Stimulated activated naive B cell treated with anti-CD40 and anti-IgM and Interleukin-4, amounts not matched to agents 10 μg/mL and 1 μg/mL and 100 μg/mL, for 72 hours (primary cell): ENCODE measurements at regions not wholly inside any gene's neighbourhood (a gene's known extent, or its start where the extent isn't known, plus 50 kb on each side); places are given as distances from the start of the nearest gene placed in this dataset.

ENCODE experiments used
- ATAC-seq, 2 donors: fragments of 150-1000 bp; cut with Tn5 transposase; replicated peaks; 2 replicates each; pipeline ENCODE4 v1.10.0; 2021; ENCODE audit warnings: moderate library complexity in 1 of 2
- DNase-seq: peaks from one replicate; pipeline ENCODE4 v3.0.0; 2021
- H3K27ac Mint-ChIP-seq: one replicate; pipeline ENCODE4 v1.8.0; 2022; ENCODE audit warnings: mild to moderate bottlenecking, mixed read lengths
- H3K27me3 Mint-ChIP-seq, 2 donors: one replicate each; pipeline ENCODE4 v1.8.0; 2022; ENCODE audit warnings: mixed read lengths in 2 of 2
- H3K36me3 Mint-ChIP-seq, 2 donors: one replicate each; pipeline ENCODE4 v1.8.0; 2022; ENCODE audit warnings: mixed read lengths in 2 of 2, mild to moderate bottlenecking in 1 of 2
- H3K4me1 Mint-ChIP-seq, 2 donors: one replicate each; pipeline ENCODE4 v1.8.0; 2022; ENCODE audit warnings: mixed read lengths in 2 of 2, mild to moderate bottlenecking in 1 of 2
- H3K4me3 Mint-ChIP-seq, 2 donors: one replicate each; pipeline ENCODE4 v1.8.0; 2022; ENCODE audit warnings: mild to moderate bottlenecking in 2 of 2, mixed read lengths in 2 of 2, moderate library complexity in 1 of 2
- H3K9me3 Mint-ChIP-seq, 2 donors: one replicate each; pipeline ENCODE4 v1.8.0; 2022; ENCODE audit warnings: mixed read lengths in 2 of 2, mild to moderate bottlenecking in 1 of 2

DNA sequence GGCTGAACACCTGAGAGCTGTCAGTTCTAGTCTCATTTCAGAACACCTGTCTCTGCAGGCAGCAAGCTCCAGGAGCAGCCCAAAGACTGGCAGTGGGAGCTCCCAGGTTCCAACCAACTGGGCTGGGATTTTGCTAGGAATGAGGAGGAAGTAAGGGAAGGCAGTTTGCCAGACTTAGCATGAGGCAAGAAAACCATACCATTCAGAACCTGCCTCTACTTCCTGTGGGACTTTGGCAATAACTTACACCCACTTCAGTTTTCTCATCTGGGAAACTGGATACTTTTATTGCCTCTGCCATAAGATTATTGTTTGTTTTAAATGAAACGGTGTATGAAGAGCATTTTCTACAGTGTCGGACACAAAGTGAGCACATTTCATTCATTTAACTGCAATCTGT is 363.7 kb upstream of the ISX start:
- Mint-ChIP-seq H3K9me3 (no peaks in the 10 kb centered on the region), H3K4me3 (no peak overlapping the region), H3K27ac (no peak overlapping the region), H3K36me3 (no peaks in the 10 kb centered on the region), H3K4me1 (no peaks in the 10 kb centered on the region), H3K27me3 (peaks cover 4 to 14% of the 10 kb centered on the region in 2 donors)
- ATAC-seq (no peak), DNase-seq (no peak)

DNA sequence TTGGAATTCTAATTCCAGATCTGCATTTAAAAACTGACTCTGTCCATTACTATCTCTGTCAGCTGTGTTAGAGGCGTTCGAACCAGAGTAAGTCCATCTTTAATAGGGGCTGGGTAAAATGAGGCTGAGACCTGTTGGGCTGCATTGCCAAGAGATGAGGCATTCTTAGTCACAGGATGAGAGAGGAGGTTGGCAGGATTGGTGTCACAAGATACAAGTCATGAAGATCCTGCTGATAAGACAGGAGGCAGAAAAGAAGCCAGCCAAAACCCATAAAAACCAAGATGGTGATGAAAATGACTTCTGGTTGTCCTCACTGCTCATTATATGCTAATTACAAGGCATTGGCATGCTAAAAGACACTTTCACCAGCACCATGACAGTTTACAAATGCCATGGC is 356.3 kb upstream of the ISX start:
- H3K4me1 Mint-ChIP-seq, result no peaks in the 10 kb centered on the region
- H3K4me3 Mint-ChIP-seq, result no peak overlapping the region
- H3K27ac Mint-ChIP-seq, result no peak overlapping the region
- H3K36me3 Mint-ChIP-seq, result no peaks in the 10 kb centered on the region
- H3K9me3 Mint-ChIP-seq, result peaks cover 0 to 7% of the 10 kb centered on the region in 2 donors
- H3K27me3 Mint-ChIP-seq, result no peaks in the 10 kb centered on the region
- ATAC-seq (no peak), DNase-seq (no peak)

DNA sequence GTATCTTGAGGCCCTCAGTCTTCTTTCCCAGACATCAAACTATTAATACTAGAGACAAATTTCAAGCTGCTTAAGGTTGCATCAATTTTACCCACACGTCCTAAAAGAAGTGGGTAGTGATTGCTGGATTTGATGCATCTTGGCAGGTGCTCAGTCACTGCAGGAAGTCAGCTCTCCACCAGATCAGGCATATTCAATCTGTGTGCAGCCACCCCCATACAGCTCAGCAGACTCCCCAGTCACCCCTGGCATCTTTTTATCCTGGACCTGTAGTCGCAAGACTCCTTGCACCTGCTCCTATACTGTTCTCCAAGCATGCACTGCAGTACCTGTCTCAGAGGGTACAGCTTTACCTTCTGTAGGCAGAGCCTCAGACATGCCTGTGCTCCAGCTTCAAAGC is 343.1 kb upstream of the ISX start:
- no peaks in the 10 kb centered on the region for H3K36me3 Mint-ChIP-seq

DNA sequence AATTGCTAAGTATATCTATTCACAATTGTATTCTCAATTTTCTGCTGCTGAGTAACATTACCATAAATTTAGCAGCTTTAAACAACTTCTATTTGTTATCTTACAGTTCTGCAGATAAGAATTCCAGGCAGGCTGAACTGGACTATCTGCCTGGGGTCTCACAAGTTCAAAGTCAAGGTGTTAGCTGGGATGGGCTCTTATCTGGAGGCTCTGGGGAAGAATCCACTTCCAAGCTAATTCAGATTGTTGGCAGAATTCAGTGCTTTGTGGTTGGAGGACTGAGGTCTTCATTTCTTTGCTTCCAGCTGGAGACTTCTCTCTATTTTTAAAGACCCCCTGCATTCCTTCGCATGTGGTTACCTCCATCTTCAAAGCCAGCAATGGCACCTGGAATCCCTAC is 329.9 kb upstream of the ISX start:
- no peak for ATAC-seq
- H3K27me3 Mint-ChIP-seq, result no peaks in the 10 kb centered on the region
- H3K36me3 Mint-ChIP-seq, result no peaks in the 10 kb centered on the region
- H3K27ac Mint-ChIP-seq, result no peak overlapping the region
- H3K4me3 Mint-ChIP-seq, result no peak overlapping the region
- no peaks in the 10 kb centered on the region for H3K4me1 Mint-ChIP-seq
- no peak for DNase-seq
- H3K9me3 Mint-ChIP-seq, result peaks cover 4 to 7% of the 10 kb centered on the region in 2 donors

More for the DNA sequence above, 343.1 kb upstream of the ISX start:
- peaks cover 9 to 12% of the 10 kb centered on the region in 2 donors for H3K27me3 Mint-ChIP-seq
- no peak overlapping the region for H3K27ac Mint-ChIP-seq
- DNase-seq (no peak), ATAC-seq (no peak)
- H3K9me3 Mint-ChIP-seq, result peaks cover 11 to 20% of the 10 kb centered on the region in 2 donors
- H3K4me3 Mint-ChIP-seq, result no peak overlapping the region
- H3K4me1 Mint-ChIP-seq, result no peaks in the 10 kb centered on the region

DNA sequence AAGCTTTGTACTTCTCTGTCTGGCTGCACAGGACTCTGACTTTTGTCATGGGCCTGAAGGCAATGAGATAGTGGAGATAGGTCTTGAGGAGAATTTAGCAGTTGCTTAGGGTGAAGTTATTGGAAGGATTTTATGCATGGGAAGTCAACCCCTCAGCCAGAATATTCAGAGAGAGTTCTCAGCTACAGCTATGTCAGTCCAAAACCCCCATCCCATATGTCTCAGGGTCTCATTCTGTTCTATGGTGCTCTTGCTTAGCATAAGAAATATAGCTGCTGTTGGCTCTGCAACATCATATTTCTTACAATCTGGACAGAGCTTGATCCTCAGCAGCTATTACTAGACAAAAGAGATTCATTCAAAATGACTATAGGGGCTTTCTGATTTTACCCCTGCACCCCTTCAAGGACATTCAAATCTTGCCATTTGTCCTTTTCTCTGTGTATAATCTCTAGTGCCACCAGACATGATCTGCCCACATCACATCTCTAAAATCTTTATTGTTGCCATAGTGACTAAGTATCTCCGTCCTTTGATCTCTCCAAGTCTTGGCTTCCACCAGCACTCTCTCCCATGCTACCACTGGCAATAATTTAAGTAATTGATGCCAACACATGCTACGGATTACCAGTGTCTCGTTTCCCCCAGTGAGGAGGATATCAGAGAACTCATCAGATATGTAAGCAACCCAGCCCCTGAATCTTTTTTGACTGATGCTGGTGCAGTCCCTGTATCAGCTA is 327.1 kb upstream of the ISX start:
- no peak for ATAC-seq
- Mint-ChIP-seq H3K4me3 (no peak overlapping the region), H3K36me3 (no peaks in the 10 kb centered on the region), H3K9me3 (peaks cover 3 to 6% of the 10 kb centered on the region in 2 donors), H3K27ac (no peak overlapping the region), H3K4me1 (no peaks in the 10 kb centered on the region), H3K27me3 (no peaks in the 10 kb centered on the region)
- no peak for DNase-seq

DNA sequence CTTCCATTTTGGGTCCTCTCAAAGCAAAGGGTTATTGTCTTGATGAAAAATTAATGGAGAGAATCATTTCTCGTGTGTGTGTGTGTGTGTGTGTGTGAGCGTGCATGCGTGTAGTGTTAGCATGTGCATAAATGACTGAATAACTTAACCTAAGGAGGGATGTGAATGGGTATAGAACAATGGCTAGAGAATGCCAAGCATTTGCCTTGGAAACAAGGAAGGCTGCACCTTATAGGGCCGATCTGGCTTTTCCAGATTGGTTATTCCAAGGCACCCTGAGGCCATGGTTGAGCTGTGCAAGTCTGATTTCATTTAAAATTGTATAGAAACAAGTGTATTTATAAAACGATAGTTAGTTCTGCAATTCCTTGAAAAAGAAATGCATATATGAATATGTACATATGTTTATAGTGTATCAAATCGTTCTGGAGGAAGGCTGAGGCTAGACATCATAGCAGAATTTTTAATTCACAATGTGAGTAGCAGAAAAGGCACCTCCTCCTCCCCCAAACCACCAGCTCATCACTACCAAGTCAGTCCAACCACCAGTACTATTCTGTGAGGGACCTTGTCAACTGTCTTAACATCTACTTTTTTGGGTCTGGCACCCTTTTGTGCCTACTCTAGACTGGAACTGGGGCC is 322.7 kb upstream of the ISX start:
- peaks cover 0 to 4% of the 10 kb centered on the region in 2 donors for H3K9me3 Mint-ChIP-seq
- no peaks in the 10 kb centered on the region for H3K4me1 Mint-ChIP-seq
- no peak for DNase-seq
- no peaks in the 10 kb centered on the region for H3K27me3 Mint-ChIP-seq
- no peak overlapping the region for H3K27ac Mint-ChIP-seq
- no peaks in the 10 kb centered on the region for H3K36me3 Mint-ChIP-seq
- no peak for ATAC-seq
- H3K4me3 Mint-ChIP-seq, result no peak overlapping the region

DNA sequence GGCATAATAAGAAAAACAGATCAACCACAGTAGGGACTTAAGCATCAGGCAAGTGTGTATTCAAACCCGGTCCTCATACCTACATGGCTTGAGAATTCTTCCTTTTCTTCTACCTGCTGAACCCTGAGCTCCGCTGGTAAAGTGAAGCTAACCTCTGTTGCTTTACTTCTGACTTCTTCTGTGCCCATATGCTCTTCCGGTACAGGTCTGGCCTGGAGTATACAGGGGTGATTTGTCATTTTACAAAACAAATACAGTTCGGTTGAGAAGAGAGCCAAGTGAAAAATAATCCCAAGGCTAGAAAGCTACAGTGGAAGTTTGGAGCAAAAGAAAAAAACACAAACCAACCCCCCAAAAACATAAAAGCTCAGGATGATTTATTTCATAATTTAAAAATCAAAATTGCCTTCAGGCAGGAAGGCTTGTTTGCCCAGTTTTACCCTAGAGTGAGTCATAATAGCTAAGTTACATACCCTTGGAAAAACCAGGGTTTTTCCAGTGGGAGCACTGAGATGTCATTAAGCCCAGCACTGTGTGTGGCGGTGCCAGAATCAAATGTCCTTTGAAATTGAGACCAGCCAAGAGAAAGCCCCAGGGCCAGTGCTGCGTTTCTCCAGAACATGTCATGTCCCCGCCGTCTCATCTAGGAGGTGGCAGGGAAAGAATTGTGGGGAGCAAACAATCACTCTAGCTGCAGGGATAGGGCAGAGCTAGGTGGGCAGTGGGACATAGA is 305.5 kb upstream of the ISX start:
- DNase-seq (no peak), ATAC-seq (no peak)
- H3K9me3 Mint-ChIP-seq, result peaks cover 0 to 3% of the 10 kb centered on the region in 2 donors
- H3K36me3 Mint-ChIP-seq, result no peaks in the 10 kb centered on the region
- no peak overlapping the region for H3K27ac Mint-ChIP-seq
- H3K4me3 Mint-ChIP-seq, result no peak overlapping the region
- no peaks in the 10 kb centered on the region for H3K27me3 Mint-ChIP-seq
- no peaks in the 10 kb centered on the region for H3K4me1 Mint-ChIP-seq

DNA sequence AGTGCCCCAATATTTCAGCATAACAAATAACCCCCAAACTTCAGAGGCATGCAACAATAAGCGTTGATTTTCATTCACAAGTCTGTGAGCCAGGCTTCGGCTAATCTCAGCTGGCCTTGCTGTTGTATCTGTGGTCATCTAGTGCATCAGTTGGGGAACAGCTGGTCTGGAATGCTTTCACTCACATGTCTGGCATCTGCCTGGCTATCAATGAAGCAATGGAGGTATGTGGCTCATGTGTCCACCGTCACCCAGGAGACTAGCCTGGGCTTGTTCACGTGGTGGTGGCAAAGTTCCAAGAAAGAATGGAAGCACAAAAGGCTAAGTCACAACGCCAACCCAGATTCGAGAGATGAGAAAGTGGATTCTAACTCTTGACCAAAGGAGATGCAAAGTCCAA is 304.8 kb upstream of the ISX start:
- Mint-ChIP-seq H3K36me3 (no peaks in the 10 kb centered on the region), H3K27me3 (no peaks in the 10 kb centered on the region), H3K9me3 (peaks cover 0 to 2% of the 10 kb centered on the region in 2 donors), H3K4me3 (no peak overlapping the region), H3K4me1 (no peaks in the 10 kb centered on the region), H3K27ac (no peak overlapping the region)
- ATAC-seq (no peak), DNase-seq (no peak)

DNA sequence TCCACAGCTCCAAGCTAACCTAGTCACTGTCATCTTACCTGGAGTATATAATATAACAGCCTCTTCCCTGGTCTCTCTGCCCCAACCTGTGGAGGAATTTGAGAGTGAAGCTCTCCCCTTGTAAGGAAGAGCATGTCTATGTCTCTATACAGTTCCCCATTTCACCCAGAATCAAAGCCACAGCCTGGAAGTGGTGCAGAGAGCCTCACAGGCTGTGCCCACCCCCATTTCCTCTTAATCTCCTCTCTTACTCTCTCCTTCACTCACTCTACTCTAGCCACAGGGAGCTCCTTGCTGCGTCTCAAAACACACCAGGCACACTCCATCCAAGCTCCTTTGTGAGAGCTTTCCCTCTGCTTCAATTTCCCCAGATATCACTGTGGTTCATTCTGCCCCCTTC is 302.5 kb upstream of the ISX start:
- Mint-ChIP-seq H3K4me3 (no peak overlapping the region), H3K27ac (no peak overlapping the region), H3K9me3 (no peaks in the 10 kb centered on the region), H3K36me3 (no peaks in the 10 kb centered on the region), H3K4me1 (no peaks in the 10 kb centered on the region), H3K27me3 (no peaks in the 10 kb centered on the region)
- ATAC-seq, result no peak
- no peak for DNase-seq

DNA sequence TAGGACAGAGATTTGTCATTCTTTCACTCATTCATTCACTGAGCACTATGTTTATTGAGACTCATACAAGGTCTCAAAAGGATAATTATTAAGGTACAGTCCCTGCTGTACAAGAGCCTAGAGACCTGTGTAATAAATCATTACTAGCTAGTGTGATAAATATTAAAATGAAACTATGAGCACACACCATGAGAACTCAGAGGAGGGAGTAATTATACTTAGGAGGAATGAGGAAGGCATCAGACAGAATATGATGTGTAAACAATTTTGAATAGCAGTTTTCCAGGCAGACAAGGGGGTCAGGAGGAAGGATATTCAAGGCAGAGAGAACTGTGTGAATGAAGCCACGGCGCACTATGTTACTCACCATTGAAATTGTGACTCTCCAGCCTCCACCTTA is 300.8 kb upstream of the ISX start:
- Mint-ChIP-seq H3K4me3 (no peak overlapping the region), H3K36me3 (no peaks in the 10 kb centered on the region), H3K4me1 (no peaks in the 10 kb centered on the region), H3K9me3 (no peaks in the 10 kb centered on the region), H3K27ac (no peak overlapping the region), H3K27me3 (no peaks in the 10 kb centered on the region)
- ATAC-seq (no peak), DNase-seq (no peak)

DNA sequence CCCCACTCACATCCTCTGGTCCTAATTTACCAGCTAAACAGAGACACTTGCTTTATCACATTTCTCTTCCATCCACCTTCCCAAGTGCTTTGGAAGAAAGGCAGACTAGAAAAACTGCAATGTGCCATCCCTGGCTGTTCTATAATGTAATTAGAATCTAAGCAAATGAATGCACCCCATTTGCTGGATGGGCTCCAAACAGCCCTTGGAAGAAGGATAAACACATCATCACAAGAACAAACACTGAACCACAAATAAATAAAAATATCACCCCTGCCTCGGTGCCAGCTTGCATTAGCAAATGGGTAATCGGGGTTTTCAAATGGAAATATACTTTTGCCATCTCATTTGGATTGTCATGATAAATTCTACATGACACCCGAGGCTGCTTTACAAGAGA is 296.6 kb upstream of the ISX start:
- H3K4me3 Mint-ChIP-seq, result no peak overlapping the region
- DNase-seq, result no peak
- peaks cover 0 to 7% of the 10 kb centered on the region in 2 donors for H3K27me3 Mint-ChIP-seq
- peaks cover 0 to 2% of the 10 kb centered on the region in 2 donors for H3K9me3 Mint-ChIP-seq
- no peak for ATAC-seq
- no peak overlapping the region for H3K27ac Mint-ChIP-seq
- no peaks in the 10 kb centered on the region for H3K36me3 Mint-ChIP-seq
- no peaks in the 10 kb centered on the region for H3K4me1 Mint-ChIP-seq

DNA sequence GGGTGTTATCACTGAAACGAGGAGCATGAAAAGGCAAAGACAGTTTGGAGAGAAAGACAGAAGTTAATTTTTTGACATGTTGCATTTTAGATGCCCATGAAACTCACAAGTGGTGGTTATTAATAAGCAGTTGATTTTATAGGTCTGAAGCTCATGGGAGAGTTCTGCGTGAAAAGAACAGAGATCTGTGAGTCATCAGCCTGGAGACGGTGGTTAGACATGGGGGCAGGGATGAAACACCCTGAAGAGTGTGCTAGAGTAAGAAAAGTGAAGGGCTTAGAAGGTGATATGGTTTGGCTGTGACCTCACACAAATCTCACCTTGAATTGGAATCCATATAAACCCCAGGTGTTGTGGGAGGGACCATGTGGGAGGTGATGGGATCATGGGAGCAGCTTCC is 289.1 kb upstream of the ISX start:
- no peaks in the 10 kb centered on the region for H3K36me3 Mint-ChIP-seq
- peaks cover 16 to 17% of the 10 kb centered on the region in 2 donors for H3K9me3 Mint-ChIP-seq
- no peak for ATAC-seq
- no peaks in the 10 kb centered on the region for H3K4me1 Mint-ChIP-seq
- no peaks in the 10 kb centered on the region for H3K27me3 Mint-ChIP-seq
- no peak overlapping the region for H3K4me3 Mint-ChIP-seq
- no peak overlapping the region for H3K27ac Mint-ChIP-seq
- DNase-seq, result no peak

DNA sequence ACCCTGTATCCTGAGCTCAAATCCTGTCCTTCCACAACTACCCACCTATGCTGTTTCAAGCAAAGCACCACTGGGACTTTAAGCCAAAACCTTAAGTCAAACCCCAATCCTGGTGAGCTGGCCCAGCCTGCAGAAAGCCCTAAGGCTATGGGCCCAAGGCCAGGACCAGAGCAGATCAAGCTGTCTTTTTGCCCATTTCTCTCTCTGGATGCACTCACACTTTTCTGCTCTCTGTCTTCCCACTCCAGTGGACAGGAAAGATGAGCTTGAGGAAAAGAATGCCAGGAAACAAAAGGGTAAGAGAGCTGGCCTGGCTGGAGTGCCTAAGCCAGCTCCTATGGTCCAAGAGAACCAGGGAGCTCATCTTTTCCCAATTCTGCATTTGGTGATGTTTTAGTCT is 284.3 kb upstream of the ISX start:
- H3K4me1 Mint-ChIP-seq, result no peaks in the 10 kb centered on the region
- no peak overlapping the region for H3K27ac Mint-ChIP-seq
- peaks cover 0 to 4% of the 10 kb centered on the region in 2 donors for H3K27me3 Mint-ChIP-seq

DNA sequence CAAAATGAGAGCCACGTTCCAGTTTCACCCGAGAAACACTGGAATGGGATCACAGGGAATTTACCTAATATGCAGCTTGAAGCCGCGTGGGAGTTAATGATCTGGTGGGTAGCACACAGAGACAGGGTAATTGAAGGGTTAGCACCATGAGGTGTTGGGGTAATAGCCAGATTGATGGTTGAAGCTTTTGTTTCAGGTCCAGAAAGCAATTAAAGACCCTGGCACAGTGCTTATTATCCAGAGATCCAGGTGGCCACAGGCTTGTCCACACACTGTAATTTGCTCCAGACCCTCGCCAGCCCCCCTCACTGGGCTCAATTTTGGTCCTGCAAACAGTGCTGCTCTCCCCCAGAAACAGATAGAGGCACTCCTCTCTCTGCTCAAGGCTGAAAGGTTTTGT is 282.5 kb upstream of the ISX start:
- Mint-ChIP-seq H3K4me3 (no peak overlapping the region), H3K27me3 (peaks cover 0 to 4% of the 10 kb centered on the region in 2 donors), H3K9me3 (peaks cover 0 to 5% of the 10 kb centered on the region in 2 donors), H3K4me1 (no peaks in the 10 kb centered on the region), H3K36me3 (no peaks in the 10 kb centered on the region), H3K27ac (no peak overlapping the region)
- DNase-seq, result no peak
- no peak for ATAC-seq

More for the DNA sequence above, 284.3 kb upstream of the ISX start:
- no peaks in the 10 kb centered on the region for H3K36me3 Mint-ChIP-seq
- no peak for ATAC-seq
- H3K9me3 Mint-ChIP-seq, result peaks cover 8 to 15% of the 10 kb centered on the region in 2 donors
- DNase-seq, result no peak
- H3K4me3 Mint-ChIP-seq, result no peak overlapping the region

DNA sequence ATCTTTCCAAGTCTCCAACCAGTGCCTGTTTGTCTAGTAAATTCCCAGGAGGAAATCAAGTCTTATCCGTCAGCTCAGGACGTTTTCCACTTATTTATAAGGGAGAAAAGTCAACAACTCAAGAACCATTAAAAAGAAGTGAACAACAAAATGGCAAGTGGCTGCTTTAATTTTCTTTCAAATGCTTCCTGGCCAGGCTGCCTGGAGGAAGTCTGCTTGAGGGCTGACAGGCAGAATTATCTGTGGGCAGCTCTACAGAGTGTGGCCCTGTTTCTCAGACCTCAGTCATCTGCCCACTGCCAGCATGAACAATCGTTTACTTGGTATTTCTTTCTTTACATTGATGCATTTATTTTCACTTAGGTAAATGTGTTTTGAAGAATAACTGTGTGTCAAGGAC is 281.9 kb upstream of the ISX start:
- no peaks in the 10 kb centered on the region for H3K36me3 Mint-ChIP-seq
- ATAC-seq, result no peak
- H3K27ac Mint-ChIP-seq, result no peak overlapping the region
- H3K4me3 Mint-ChIP-seq, result no peak overlapping the region
- H3K27me3 Mint-ChIP-seq, result peaks cover 0 to 4% of the 10 kb centered on the region in 2 donors
- H3K9me3 Mint-ChIP-seq, result peaks cover 0 to 4% of the 10 kb centered on the region in 2 donors
- no peak for DNase-seq
- no peaks in the 10 kb centered on the region for H3K4me1 Mint-ChIP-seq
